Activated CD4-positive, alpha-beta T cell treated with anti-CD3 and anti-CD28 coated beads, Interleukin-2, amount 10 ng/mL, durations not matched to agents 24 days and 14 days (primary cell): ENCODE measurements at regions not wholly inside any gene's neighbourhood (a gene's known extent, or its start where the extent isn't known, plus 50 kb on each side); places are given as distances from the start of the nearest gene placed in this dataset.
"Not testable (repeated sequence)": the region's sequence is repeated elsewhere in the genome, so short reads cannot be mapped to it uniquely, and the experiment has no call there.

ENCODE experiments used
- DNase-seq: peaks from one replicate; pipeline ENCODE4 v3.0.0; 2022
- H3K27ac Mint-ChIP-seq: one replicate; pipeline ENCODE4 v1.8.0; 2022; ENCODE audit warnings: mild to moderate bottlenecking, mixed read lengths
- H3K27me3 Mint-ChIP-seq: one replicate; pipeline ENCODE4 v1.8.0; 2022; ENCODE audit warnings: mixed read lengths
- H3K36me3 Mint-ChIP-seq: one replicate; pipeline ENCODE4 v1.8.0; 2022; ENCODE audit warnings: low read depth, mild to moderate bottlenecking, mixed read lengths
- H3K4me1 Mint-ChIP-seq: one replicate; pipeline ENCODE4 v1.8.0; 2021; ENCODE audit warnings: mixed read lengths
- H3K4me3 Mint-ChIP-seq: one replicate; pipeline ENCODE4 v1.8.0; 2022; ENCODE audit warnings: mild to moderate bottlenecking, moderate library complexity, mixed read lengths
- H3K9me3 Mint-ChIP-seq: one replicate; pipeline ENCODE4 v1.8.0; 2021; ENCODE audit warnings: mixed read lengths
- intact Hi-C: fragments of 100-400 bp; cut with micrococcal nuclease; formaldehyde crosslinking; loops from one replicate; pipeline ENCODE4 v1.15.1; 2023

DNA sequence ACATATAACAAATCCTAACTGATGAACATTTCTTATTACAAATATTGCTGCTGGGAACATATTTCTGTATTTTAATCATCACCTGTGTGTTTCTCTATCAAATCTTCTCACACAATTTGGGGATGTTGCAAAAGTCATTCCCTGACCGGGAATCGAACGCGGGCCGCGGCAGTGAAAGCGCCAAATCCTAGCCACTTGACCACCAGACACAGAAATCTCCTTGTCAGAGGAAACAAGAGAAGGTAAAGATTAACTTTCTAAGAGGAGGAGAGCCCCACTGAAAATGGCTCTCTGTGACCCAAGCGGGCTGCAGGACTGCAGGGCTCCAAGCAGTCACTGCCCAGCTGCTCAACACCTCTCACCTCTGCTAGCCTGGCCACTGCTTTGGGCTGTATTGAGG lies 304.9 kb downstream of the FAM72C start:
- Mint-ChIP-seq H3K4me3 (no peak overlapping the region), H3K27ac (no peak overlapping the region), H3K27me3 (peaks cover 28% of the 10 kb centered on the region), H3K9me3 (peaks cover 4% of the 10 kb centered on the region), H3K4me1 (no peaks in the 10 kb centered on the region), H3K36me3 (peaks cover 3% of the 10 kb centered on the region)
- intact Hi-C loops = no loop called here
- DNase-seq = no peak

DNA sequence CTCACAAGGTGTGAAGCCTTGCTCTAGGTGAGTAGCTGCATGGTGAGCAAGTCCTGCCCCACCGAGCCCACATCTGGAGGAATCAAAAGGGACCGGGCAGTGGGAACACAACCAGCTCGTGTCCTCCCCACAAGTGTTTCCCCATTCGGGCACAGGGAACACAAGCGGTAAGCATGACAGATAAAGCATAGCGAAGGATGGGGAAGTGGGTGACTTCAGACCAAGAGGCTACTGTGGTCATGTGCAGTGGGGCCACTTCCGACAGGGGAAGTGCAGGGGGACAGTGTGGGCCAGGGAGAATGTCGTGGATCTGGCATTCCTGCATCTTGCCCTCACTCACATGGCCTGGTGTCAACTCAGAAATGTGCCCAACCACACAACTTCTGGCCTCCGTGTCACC lies 306.2 kb downstream of the FAM72C start:
- peaks cover 8% of the 10 kb centered on the region for H3K9me3 Mint-ChIP-seq
- no peak for DNase-seq
- peaks cover 5% of the 10 kb centered on the region for H3K36me3 Mint-ChIP-seq
- intact Hi-C loops = no loop called here
- peaks cover 38% of the 10 kb centered on the region for H3K27me3 Mint-ChIP-seq
- no peak overlapping the region for H3K4me3 Mint-ChIP-seq
- no peak overlapping the region for H3K27ac Mint-ChIP-seq
- H3K4me1 Mint-ChIP-seq = no peaks in the 10 kb centered on the region

DNA sequence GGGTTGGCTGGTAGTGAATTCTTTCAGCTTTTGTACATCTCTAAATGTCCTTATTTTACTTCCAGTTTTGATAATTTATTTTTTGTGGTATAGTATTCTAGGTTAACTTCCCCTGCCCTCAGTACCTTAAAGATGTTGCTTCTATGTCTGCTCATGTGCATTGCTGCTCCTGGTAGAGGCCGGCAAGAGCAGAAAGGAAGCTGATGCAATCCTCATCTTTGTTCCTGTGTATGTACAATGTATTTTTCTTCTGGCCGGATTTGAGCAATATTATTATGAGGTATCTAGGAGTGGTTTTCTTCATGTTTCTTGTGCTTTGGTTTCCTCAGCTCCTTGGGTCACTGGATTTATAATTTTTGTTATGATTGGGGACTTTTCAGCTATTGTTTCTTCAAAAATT lies 308.7 kb downstream of the FAM72C start:
- H3K4me1 Mint-ChIP-seq, H3K4me3 Mint-ChIP-seq, H3K36me3 Mint-ChIP-seq, DNase-seq, H3K9me3 Mint-ChIP-seq, H3K27ac Mint-ChIP-seq, intact Hi-C loops: not testable (repeated sequence)
- peaks cover 54% of the 10 kb centered on the region for H3K27me3 Mint-ChIP-seq

DNA sequence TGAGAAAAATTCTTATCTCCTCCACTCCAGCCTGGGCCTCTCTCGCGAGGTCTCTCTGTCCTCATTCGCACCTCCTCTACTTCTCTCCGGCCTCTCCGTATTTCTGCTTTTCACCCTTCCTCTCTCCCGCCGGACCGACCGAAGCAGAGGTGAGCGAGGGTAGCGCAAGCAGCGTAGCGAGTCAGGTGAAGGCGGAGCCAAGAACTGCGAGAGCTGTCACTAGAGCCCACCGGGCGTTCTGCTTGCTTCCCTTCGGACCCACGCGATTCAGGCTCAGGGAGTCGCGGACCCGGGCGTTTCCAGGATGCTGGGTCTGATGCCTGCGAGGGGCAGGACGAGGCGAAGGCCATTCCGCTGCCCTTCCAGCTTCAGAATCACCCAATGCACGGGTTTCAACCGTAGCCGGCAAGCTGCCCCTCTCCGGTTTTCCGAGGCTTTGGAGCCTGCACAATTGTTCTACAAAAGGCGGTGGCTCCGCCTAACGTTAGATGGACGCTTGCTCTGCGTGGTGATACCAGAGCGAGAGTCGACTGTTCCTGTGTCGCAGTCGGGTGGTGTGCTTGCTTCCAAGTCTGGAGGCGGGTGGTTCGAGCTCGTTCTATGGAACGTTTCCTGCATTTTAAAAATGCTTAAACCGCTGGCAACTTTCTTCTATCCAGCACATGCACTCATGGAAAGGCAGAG lies 310.2 kb downstream of the FAM72C start:
- peaks cover 5% of the 10 kb centered on the region for H3K36me3 Mint-ChIP-seq
- intact Hi-C loops = no loop called here
- H3K9me3 Mint-ChIP-seq = peaks cover 8% of the 10 kb centered on the region
- no peak for DNase-seq
- H3K27ac Mint-ChIP-seq = no peak overlapping the region
- H3K27me3 Mint-ChIP-seq = peaks cover 57% of the 10 kb centered on the region
- H3K4me1 Mint-ChIP-seq = no peaks in the 10 kb centered on the region
- no peak overlapping the region for H3K4me3 Mint-ChIP-seq

DNA sequence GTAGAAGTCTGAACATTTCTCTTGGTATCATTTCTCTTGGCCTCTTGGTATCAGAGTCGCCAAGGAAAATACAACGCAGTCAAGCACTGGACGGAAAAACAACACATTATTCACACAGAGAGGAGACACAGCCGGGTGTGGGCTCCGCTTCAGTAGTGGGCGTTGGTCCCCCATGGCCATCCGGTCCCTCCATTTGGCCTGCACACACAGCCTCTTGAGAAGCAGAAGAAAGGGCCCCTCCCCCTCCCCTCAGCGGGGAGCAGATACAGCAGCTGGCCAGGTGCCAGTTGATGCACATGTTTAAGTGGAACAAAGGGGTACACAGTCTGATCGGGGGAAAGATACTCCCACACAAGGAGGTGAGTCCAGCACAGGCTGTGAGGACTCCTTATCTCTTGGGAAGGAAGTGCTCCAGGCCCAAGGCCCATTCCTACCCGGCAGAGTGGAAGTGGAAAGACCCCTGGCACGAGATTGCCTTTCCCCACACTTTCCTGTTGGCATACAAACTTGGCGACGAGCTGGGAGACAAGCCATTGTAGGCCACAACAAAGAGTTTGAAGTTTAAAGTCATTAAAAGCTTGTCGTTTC lies 311.3 kb downstream of the FAM72C start:
- H3K36me3 Mint-ChIP-seq = peaks cover 5% of the 10 kb centered on the region
- intact Hi-C loops = no loop called here
- no peaks in the 10 kb centered on the region for H3K4me1 Mint-ChIP-seq
- peaks cover 58% of the 10 kb centered on the region for H3K27me3 Mint-ChIP-seq
- no peak overlapping the region for H3K4me3 Mint-ChIP-seq
- no peak overlapping the region for H3K27ac Mint-ChIP-seq
- H3K9me3 Mint-ChIP-seq = peaks cover 11% of the 10 kb centered on the region
- DNase-seq = no peak

DNA sequence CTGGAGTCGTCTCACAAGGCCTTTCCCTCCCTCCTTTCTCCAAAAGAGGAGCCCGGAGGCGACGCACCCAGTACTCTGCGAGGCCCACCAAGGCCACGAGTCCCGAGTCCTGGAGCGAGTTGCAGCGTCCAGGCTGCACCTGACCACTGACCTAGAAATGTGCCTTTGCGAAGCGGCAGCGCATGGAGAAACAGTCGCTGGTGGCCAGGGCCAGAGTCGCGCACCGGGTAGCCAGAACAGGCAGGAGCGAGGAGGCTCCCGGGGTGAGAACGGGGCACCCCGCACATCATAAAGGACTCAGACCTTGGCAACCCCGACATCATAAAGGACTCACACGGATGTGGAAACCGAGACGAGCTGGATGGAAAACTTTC lies 318.4 kb downstream of the FAM72C start:
- H3K27me3 Mint-ChIP-seq = peaks cover 60% of the 10 kb centered on the region
- H3K9me3 Mint-ChIP-seq = peaks cover 20% of the 10 kb centered on the region
- DNase-seq = no peak
- no peak overlapping the region for H3K4me3 Mint-ChIP-seq
- intact Hi-C loops = no loop called here
- no peak overlapping the region for H3K27ac Mint-ChIP-seq
- H3K36me3 Mint-ChIP-seq = peaks cover 2% of the 10 kb centered on the region
- no peaks in the 10 kb centered on the region for H3K4me1 Mint-ChIP-seq

DNA sequence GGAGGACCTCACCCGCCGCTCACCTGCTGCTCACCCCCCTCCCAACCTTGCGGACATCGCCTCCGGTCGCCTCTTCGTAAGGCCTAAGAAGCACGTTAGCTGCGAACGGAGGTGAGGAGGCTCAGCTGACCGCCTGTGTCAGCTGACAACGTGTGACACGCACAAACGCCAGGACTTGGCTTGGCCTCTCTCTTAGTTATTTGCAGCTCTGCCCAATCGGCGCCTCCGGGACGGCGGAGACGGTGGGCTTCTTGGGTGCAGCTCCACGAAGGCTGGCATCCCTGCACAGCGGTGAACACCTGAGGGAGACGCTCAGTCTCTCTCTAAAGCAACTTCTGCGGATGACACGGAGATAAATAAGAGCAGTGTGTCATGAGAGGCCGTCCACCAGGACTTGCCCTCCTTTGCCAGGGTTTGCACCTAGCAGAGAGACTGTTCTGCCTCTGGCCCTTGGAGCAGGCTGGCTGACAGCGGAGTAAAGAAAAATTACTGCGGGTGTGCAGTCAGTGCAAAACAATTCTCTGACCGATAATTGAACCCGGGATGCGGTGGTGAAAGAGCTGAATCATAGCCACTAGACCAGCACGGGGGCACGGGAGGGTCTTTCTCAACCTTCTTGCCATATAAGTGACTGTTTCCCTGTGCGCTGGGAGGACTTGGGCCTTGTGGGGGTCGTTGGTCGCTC lies 318.9 kb downstream of the FAM72C start:
- no peak for DNase-seq
- peaks cover 20% of the 10 kb centered on the region for H3K9me3 Mint-ChIP-seq
- no peak overlapping the region for H3K27ac Mint-ChIP-seq
- intact Hi-C loops = no loop called here
- H3K4me3 Mint-ChIP-seq = no peak overlapping the region
- peaks cover 59% of the 10 kb centered on the region for H3K27me3 Mint-ChIP-seq
- H3K36me3 Mint-ChIP-seq = peaks cover 2% of the 10 kb centered on the region
- no peaks in the 10 kb centered on the region for H3K4me1 Mint-ChIP-seq

DNA sequence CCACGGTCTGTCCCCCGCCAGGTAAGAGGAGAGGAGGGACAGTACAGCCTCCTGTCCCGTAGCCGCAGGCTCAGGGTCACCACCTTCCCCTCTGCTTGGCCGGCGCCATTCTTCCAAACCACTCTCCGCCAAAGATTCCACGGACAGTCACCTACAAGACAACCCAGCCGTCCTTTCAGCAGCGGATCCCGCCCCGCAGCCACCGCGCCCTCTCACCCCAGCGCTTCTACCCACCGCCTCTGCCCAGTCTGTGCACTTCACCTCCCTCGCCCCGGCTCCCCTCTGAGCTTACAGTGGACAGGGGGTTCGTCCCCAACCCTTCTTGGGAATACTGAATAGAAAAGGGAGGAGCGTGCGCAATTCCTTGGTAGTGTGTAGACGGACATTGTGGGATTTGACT lies 319.6 kb downstream of the FAM72C start:
- Mint-ChIP-seq H3K4me1 (no peaks in the 10 kb centered on the region), H3K36me3 (peaks cover 2% of the 10 kb centered on the region), H3K27ac (no peak overlapping the region), H3K27me3 (peaks cover 56% of the 10 kb centered on the region), H3K4me3 (no peak overlapping the region), H3K9me3 (peaks cover 20% of the 10 kb centered on the region)
- intact Hi-C loops = no loop called here
- DNase-seq = no peak

DNA sequence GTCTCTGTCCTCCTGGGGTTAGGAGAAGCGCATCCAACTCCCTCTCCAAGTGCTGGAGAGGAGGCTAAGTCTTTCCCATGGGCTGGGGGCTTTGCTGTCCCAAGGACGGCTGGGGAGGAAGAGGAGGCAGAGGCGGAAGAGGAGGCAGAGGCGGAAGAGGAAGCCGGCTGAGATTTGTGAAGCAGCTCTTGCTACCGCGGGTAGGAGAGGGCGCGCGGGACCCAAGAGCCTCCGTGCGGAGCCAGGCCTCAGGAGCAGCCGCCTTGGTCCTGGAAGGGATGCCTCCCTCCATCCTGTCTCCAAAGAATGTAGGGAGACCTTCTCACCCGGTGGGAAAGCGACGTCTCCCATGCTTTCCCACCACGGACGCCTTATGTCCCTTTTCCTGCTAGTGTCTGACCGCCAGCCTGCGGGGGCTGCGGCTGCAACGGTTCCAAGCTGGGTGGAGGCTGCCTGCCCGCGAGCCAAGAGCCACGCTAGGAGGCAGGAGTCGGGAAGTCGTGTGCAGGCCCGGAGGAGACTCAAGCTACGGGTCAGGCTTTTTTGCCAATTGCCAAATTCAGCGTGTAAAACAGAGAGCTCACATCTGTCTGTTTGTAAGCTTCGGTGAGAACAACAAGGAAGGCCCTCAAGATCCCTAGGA lies 320.3 kb downstream of the FAM72C start:
- Mint-ChIP-seq H3K36me3 (peaks cover 2% of the 10 kb centered on the region), H3K27me3 (peaks cover 56% of the 10 kb centered on the region), H3K27ac (no peak overlapping the region), H3K9me3 (peaks cover 20% of the 10 kb centered on the region), H3K4me3 (no peak overlapping the region), H3K4me1 (no peaks in the 10 kb centered on the region)
- no peak for DNase-seq
- intact Hi-C loops = no loop called here

DNA sequence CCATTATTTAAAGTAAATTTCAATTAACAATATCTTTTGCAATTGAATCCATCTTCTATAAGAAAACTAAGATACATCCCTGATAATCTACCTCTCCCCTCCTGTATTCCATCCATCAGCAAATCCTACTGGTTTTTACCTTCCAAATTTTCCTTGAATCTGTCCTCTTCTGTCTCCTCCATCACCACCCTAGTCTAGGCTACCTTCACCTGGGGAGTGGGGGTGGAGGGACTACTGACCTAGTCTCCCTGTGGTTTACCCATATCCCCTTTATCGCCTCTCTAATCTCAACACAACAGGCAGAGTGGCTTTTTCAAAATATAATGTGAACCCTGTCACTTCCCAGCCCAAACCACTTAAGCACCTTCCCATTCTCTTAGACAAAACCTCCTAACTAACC lies 327.8 kb downstream of the FAM72C start:
- H3K9me3 Mint-ChIP-seq, DNase-seq, H3K4me1 Mint-ChIP-seq, H3K36me3 Mint-ChIP-seq, H3K27ac Mint-ChIP-seq, H3K4me3 Mint-ChIP-seq, intact Hi-C loops: not testable (repeated sequence)
- peaks cover 31% of the 10 kb centered on the region for H3K27me3 Mint-ChIP-seq

DNA sequence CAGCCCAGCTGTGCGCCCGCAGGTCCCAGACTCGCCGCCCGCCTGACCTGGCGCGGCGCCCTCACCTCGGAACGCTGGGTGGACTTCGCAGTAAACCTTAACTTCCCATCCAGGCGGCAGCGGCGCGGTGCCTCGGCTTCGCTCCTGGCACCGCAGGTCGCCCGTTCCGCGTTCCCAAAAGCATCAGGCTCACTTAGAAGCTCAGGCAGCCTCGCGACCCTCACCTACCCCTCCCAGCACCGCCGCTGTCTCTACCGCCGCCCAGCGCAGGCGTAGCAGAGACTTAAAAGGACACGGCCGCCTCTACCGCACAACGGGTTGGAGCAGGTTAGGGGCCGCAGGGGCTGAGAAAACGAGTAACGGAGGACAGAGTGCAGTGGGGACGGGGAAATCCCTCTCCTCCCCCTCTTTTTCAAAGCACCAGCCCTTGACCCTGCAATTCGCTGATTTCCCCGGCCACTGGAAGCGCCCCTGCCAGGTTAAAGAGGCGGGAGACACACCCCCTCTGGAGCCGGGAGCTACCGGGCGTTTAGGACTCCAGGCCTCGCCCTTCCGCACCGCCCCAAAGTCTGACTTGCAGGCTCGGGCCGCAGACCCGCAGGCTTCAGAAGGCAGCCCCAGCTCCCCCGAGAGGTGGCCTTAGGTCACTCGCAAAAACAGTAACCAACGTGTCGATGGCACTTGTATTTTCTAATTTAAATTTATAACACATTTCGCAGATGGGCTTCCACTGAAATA lies 328.5 kb downstream of the FAM72C start:
- H3K27ac Mint-ChIP-seq = no peak overlapping the region
- intact Hi-C loops = no loop called here
- no peaks in the 10 kb centered on the region for H3K9me3 Mint-ChIP-seq
- H3K36me3 Mint-ChIP-seq = no peaks in the 10 kb centered on the region
- H3K4me1 Mint-ChIP-seq = no peaks in the 10 kb centered on the region
- DNase-seq = peak; percentile 41
- H3K27me3 Mint-ChIP-seq = peaks cover 29% of the 10 kb centered on the region
- H3K4me3 Mint-ChIP-seq = no peak overlapping the region

DNA sequence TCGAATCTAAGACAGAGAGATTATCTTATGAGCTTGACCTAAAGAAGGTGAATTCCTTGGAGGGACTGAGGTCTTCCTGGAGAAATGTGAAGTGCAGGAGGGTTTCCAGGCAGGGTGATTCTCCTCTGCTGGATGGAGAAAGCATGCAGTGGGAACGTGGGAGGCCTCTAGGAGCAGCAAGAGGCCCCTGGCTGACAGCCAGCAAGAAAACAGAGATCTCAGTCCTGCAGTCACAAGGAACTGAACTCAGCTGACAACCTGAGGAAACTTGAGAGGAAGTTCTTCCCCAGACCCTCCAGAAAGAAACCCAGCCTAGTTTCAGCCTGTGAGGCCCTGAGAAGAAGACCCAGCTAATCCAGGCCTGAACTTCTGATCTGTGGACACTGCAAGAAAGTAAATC lies 345.9 kb downstream of the FAM72C start:
- intact Hi-C loops = no loop called here
- H3K27me3 Mint-ChIP-seq = peaks cover 3% of the 10 kb centered on the region
- no peak for DNase-seq

DNA sequence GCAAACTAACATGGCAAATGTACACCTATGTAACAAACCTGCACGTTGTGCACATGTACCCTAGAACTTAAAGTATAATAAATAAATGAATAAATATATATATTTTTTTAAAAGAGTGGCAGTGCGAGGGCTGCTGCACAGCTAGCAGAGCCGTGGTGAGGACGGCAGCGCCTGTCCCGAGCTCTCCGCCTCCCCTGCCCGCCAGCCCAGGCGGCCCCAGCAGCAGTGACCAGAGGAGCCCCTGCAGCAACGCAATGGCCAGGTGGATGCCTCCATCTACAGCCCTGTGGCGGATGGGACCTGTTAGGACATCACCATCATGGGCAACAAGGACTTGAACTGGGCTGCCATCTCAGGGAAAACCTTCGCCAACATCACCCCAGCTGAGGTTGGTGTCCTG lies 351.9 kb downstream of the FAM72C start:
- Mint-ChIP-seq H3K27me3 (peaks cover 1% of the 10 kb centered on the region), H3K9me3 (no peaks in the 10 kb centered on the region), H3K27ac (no peak overlapping the region), H3K4me3 (no peak overlapping the region), H3K4me1 (no peaks in the 10 kb centered on the region), H3K36me3 (no peaks in the 10 kb centered on the region)
- intact Hi-C loops = no loop called here
- no peak for DNase-seq

More for the DNA sequence above, 345.9 kb downstream of the FAM72C start:
- Mint-ChIP-seq H3K36me3 (no peaks in the 10 kb centered on the region), H3K4me3 (no peak overlapping the region), H3K9me3 (no peaks in the 10 kb centered on the region), H3K4me1 (no peaks in the 10 kb centered on the region), H3K27ac (no peak overlapping the region)

DNA sequence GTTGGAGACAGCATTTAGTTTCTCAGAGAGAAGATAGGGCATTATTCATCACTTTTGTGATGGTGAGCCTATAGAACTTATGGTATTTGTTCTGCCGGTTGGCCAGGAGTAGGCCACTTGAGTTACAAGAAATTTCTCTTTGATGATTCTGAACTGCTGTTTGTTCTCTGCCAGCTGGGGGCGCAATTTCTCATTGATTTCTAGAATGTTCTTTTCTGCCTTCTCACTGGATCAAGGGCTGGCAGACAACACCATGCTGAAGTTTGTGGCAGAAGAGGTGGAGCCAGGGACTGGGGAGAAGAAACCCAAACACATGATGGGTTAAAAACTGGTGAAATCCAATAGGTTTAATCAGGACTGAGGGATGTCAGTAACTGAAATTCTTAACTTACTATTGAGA lies 360.6 kb downstream of the FAM72C start:
- no peaks in the 10 kb centered on the region for H3K4me1 Mint-ChIP-seq
- H3K27me3 Mint-ChIP-seq = no peaks in the 10 kb centered on the region
- H3K4me3 Mint-ChIP-seq = no peak overlapping the region
- no peak for DNase-seq
- H3K27ac Mint-ChIP-seq = no peak overlapping the region
- H3K9me3 Mint-ChIP-seq = no peaks in the 10 kb centered on the region
- intact Hi-C loops = no loop called here
- no peaks in the 10 kb centered on the region for H3K36me3 Mint-ChIP-seq
